Activated CD4-positive, alpha-beta T cell treated with anti-CD3 and anti-CD28 coated beads, Interleukin-2, amount 50 U/mL, for 48 hours (primary cell): ENCODE measurements at regions not wholly inside any gene's neighbourhood (a gene's known extent, or its start where the extent isn't known, plus 50 kb on each side); places are given as distances from the start of the nearest gene placed in this dataset.
"Not testable (repeated sequence)": the region's sequence is repeated elsewhere in the genome, so short reads cannot be mapped to it uniquely, and the experiment has no call there.

ENCODE experiments used
- DNase-seq, 2 experiments: peaks; one replicate each; pipeline ENCODE4 v3.0.0-alpha.2; 2020

DNA sequence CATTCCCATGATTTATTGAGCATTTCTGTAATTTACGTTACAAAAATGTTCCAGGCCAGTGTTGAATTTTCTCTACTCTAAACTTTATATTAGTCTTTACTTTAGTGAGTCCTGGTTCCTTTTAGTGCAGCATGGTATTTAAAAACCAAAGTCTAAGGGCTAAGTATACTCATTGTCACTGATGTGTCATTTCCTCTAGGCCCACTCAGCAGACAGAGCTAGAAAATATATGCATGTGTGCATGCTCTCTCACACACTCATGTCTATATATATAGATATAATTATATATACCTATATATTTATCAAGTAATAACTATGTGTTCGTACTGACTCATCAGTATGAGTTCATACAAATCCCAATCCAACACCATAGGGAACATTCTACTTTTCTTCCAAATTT is 132.5 kb upstream of the SLC8A1 start:
- DNase-seq = no peak

GRCh38 chr2:40591774-40592173 is 139.9 kb upstream of the SLC8A1 start:
- no peak for DNase-seq

- DNase-seq = no peak
Measured at GRCh38 chr2:40592218-40592617, 140.3 kb upstream of the SLC8A1 start.

GRCh38 chr2:40606862-40607261 is 155.0 kb upstream of the SLC8A1 start:
- DNase-seq = no peak

DNA sequence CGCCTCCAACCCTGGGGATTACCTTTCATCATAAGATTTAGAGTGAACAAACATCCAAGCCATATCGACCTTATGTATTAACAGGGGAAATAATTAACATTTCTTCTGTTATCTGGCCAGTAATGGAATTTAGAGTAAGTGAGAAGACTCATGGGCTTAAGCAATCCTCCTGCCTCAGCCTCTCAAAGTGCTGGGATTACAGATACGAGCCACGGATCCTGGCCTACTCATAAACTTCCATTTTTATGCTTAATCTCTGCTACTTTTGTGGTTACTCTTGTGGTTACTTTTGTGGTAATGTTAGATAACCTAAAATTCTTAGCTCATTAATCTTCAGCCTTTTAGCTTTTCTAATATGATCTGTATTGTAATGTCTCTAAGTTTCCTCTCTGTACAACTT is 159.3 kb upstream of the SLC8A1 start:
- DNase-seq = no peak

- no peak for DNase-seq
Measured at GRCh38 chr2:40625849-40626248, 174.0 kb upstream of the SLC8A1 start.

DNA sequence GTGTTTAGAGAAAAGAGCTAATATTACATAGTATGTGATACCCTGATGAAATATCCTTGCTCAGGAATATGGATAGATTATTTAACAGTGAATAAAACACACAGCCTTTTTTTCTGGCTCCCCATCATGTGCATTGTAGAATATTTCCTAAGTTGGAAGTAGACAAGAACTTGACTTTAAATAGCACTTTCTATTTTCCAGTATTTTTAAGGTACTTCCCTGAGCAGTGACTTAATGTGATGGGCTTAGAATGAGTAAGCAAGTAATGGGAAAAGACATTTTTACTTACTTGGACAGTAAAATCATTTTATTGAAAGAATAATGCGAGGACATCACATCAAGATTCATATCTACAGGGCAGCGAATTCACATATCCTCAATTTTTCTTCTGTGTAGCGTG is 176.7 kb upstream of the SLC8A1 start:
- no peak for DNase-seq

- DNase-seq = no peak
Measured at GRCh38 chr2:40629768-40630434, 178.0 kb upstream of the SLC8A1 start.

- no peak for DNase-seq
Measured at GRCh38 chr2:40639320-40639719, 187.4 kb upstream of the SLC8A1 start.

DNA sequence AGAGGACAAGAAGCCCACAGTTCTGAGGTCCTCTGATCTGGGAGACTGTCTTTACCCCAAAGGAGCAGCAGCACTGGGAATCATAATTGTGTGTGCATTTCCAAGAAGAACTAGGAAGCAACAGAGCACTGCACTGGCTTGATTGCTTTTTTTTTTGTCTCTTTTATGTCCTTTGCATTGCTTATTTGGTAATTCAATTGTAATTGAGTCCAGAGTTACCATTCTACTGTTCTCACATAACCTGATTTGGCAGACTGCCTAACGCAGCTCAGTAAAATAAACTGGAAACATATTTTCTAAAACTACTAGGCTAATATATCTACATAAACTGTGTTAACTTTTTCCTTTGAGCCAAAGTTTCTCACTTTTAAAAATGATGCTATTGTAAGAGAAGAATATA is 190.3 kb upstream of the SLC8A1 start:
- DNase-seq = no peak

GRCh38 chr2:40642726-40643125 is 190.8 kb upstream of the SLC8A1 start:
- no peak for DNase-seq

DNA sequence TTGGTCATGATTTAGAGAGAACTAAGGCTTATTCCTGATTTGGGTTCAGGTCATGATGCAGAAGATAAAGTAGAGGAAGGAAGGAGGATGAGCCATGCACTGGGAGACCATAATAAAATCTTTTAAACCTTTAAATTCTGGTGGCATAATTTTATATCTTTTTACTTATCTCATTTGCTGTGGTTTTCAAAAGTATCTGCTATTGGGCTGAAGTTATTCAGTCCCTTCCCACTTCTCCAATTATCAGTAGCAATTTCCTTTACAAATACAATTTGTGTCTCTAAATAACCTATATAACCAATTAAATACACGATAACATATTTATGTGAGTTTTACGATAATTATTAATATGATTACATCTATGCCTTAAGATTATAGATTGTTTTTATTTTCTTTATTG is 194.8 kb upstream of the SLC8A1 start:
- no peak for DNase-seq

DNA sequence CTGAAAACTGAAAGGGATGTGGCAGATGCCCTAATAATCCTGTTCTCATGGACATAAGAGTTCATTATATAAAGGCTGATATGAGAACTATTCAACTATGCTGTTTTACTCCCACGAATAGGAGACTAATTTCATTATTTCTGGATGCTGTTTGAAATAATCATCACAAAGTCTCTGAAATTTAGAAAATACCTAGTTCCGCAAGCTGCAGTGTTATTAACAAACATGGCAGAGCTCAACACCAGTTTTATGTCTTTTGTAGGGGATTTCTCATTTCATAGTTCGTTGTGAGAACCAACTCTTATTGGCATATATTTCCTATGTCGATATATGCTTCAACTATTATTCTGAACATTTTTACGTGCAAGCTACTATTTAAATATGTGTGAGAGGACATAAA is 200.3 kb upstream of the SLC8A1 start:
- DNase-seq = no peak

GRCh38 chr2:40653829-40654228 is 201.9 kb upstream of the SLC8A1 start:
- no peak for DNase-seq

DNA sequence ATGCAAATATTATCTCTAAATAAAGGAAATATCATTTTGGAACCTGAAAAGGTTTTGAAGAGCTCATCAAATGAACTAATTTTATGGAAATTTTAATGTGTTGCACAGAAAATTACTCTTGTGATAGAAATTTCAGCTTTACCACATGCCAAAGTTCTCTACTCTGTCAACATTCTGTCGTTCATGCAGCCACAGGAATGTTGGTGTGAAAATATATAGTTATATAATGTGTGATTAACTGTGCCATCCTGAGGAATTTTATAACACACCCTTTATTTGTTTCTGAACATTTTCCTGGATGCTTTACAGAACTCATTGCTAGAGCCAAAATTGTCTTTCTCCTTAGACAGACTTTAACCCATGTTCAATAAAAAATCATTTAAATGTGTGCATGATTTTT is 202.5 kb upstream of the SLC8A1 start:
- no peak for DNase-seq

DNA sequence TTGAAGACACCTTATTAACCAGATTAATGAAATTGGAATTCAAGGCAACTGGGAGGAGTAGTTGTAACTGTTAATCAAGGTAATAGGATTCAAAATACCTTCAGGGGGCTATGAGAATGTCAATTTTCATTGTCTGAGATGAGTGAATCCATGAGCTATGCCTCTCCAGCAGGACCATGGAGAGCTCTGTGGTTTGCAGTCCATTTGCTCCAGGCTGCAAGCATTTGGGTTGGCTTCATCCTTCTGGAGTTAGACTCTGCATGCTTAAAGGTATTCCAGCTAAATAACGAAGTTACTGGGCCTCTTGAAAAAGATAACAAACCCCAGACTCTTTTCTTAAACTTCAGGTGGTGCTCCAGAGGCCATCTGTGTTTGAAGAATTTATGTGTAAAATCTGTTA is 207.1 kb upstream of the SLC8A1 start:
- no peak for DNase-seq

DNA sequence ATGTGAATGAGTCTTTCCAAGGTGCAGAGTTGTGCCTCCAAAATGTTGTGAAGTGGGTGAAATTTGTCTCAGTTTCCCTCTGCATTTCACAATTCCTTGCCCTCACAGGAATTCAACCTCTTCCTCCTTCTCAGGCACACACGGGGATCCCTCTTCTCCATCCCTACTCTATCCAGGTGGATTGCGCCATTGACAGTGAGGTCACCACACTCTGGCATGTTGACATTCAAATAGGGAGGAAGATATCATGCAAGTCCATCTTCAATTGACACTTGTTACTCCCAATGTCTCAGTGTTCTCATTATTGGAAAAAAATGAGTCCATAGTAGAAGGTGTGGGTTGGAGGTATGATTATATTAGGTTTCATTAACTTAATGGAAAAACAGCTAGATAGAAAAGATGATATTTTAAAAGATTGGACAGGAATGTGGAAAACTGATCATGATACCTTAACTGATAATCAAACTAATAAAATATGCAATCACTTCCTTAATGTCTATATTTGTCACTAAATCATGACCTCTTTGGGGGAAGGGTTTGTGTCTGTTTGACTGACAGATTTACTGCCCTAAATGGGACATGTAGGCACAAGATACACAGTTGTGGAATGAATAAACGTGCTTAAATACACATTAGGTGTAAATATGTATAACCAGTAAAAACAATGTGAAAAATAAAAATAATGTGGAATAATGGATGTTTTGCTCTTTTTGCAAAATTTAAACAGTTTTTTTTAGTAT is 213.8 kb upstream of the SLC8A1 start:
- no peak for DNase-seq

DNA sequence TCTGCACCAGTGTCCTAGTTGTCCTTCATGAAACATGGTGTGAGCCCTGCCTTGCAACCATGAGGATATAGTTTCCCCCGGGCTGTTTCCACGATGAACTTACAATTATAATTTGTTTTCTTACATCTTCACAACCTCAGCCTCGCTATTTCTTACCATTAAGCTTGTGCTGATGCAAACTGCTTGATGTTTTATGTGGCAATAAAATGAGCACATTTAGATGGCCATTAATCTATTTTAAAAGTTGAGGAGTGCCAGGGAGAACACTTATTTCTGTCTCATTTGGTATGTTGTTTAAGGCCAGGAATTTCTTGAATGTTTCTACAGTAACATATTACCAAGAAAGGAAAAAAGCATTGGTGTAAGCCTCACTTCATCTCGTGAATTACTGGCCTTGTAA is 214.5 kb upstream of the SLC8A1 start:
- no peak for DNase-seq

DNA sequence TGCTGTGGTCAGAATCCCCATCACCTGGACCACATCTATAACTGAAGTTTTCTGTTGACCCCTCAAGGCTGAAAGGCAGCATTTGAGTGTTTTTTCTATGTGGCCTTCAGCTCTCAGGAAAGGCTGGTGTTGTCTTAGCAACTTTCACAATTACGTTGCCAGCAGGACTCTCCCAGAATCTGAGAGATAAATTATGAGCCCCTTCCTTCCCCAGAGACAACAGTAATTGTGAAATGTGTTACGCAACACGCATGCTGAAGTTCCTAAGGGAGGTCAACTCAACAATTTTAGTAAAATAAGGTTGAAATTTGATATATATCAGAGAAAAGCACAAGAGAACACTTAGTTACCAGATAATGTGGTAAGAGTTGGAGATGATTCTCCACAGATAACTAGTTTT is 216.5 kb upstream of the SLC8A1 start:
- DNase-seq = no peak

- DNase-seq = not testable (repeated sequence)
Measured at GRCh38 chr2:40676134-40676790, 224.4 kb upstream of the SLC8A1 start.

- DNase-seq = no peak
Measured at GRCh38 chr2:40680547-40680946, 228.7 kb upstream of the SLC8A1 start.

DNA sequence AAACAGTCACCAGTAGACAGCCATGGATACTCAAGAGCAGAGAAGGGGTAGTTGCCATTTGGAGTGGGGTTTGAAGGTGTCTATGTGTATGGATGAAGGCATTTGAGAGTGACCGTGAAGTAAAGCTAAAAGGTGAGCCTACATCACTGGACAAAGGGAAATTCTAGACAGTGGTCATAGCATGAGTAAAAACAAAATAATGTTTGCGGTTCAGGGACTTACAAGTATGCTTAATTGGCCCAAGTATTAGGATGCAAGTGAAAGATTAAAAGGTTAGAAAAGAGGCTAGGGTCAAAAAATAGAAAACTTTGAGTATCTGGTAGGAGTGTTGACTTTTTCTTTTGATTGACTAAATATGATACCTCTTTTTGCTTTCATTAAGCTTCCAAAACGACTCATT is 238.1 kb upstream of the SLC8A1 start:
- no peak for DNase-seq

DNA sequence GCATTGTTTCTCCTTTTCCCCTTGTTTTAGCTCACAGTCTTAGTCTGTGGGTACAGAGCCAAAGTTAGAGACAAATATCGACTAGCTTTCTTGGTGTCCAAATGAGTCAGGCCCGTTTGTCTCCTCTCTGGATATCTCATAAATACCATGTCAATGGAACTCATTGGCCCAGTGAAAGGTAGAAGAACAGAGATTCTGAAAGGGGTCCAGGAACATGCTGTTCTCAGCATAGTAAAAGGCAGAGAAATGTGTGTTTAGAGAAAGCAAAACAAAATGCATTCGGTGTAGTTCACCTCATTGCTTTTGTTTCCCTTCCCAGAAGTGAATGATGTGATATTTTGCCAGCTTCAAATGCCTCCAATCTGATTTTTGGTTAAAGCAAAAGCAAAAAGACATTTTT is 238.6 kb upstream of the SLC8A1 start:
- no peak for DNase-seq

DNA sequence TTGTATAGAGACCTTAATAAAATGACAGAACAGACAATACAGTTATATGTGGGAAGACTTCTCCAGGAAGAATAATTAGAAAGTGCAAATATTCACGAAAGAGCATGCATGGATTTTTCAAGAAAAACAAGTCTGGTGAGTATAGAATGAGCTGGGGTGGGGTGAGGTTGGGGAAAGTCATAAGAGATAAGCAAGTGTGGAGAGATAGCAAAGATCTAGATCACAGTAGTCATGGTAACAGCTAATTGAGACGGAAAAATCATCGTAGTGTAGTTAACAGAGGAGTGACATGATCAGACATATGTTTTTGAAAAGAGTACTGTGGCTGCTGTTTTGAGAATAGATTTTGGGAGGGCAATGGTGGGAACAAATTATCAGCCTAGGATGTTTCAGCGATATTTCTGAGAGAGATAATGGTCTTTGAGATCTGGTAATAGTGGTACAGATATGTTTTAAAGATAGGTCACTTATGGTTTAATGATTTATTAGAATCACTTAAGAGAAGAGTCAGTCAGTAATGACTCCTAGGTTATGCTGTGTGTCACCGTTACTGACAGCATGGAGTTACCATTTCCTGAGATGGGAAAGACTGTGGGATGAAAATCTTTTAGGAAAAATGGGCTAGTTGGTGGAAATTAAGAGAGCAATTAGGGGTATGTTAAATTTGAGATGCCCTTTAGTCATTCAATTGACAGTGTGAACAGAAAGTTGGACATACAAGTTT is 248.5 kb upstream of the SLC8A1 start:
- DNase-seq = no peak
